KMS-11 (cell line): ENCODE measurements at regions not wholly inside any gene's neighbourhood (a gene's known extent, or its start where the extent isn't known, plus 50 kb on each side); places are given as distances from the start of the nearest gene placed in this dataset.

Experiments
- H2AFZ ChIP-seq: fragments of 200-600 bp; sonication (generic); 2 replicates; pipeline ENCODE4 v1.6.1; 2016; ENCODE audit warnings: antibody characterized with exemption, mixed run types, low read depth
- H3K27ac ChIP-seq: fragments of 200-600 bp; sonication (generic); 2 replicates; pipeline ENCODE4 v1.6.1; 2016; ENCODE audit warnings: mild to moderate bottlenecking, mixed run types
- H3K27me3 ChIP-seq: fragments of 200-600 bp; sonication (generic); 2 replicates; pipeline ENCODE4 v1.6.1; 2017; ENCODE audit warnings: mild to moderate bottlenecking, low read depth, mixed run types, moderate library complexity; ENCODE audit not compliant: insufficient read depth
- H3K36me3 ChIP-seq: fragments of 200-600 bp; sonication (generic); 2 replicates; pipeline ENCODE4 v1.6.1; 2017; ENCODE audit warnings: mild to moderate bottlenecking, mixed run types; ENCODE audit not compliant: insufficient read depth
- H3K4me1 ChIP-seq: fragments of 200-600 bp; sonication (generic); 2 replicates; pipeline ENCODE4 v1.6.1; 2016; ENCODE audit warnings: mild to moderate bottlenecking, low read depth, mixed run types; ENCODE audit not compliant: poor library complexity, severe bottlenecking
- H3K4me2 ChIP-seq: fragments of 200-600 bp; sonication (generic); 2 replicates; pipeline ENCODE4 v1.7.0; 2016; ENCODE audit warnings: mild to moderate bottlenecking, mixed run types
- H3K4me3 ChIP-seq: fragments of 200-600 bp; sonication (generic); IDR thresholded peaks from 2 replicates; pipeline ENCODE4 v1.6.1; 2017; ENCODE audit warnings: low read depth, low read length, mixed read lengths; ENCODE audit not compliant: insufficient read depth
- H3K79me2 ChIP-seq: fragments of 200-600 bp; sonication (generic); 2 replicates; pipeline ENCODE4 v1.6.1; 2016; ENCODE audit warnings: low read depth, mixed run types; ENCODE audit not compliant: insufficient read depth
- H3K9ac ChIP-seq: fragments of 200-600 bp; sonication (generic); 2 replicates; pipeline ENCODE4 v1.6.1; 2016; ENCODE audit warnings: mild to moderate bottlenecking, mixed run types
- H4K20me1 ChIP-seq: fragments of 200-600 bp; sonication (generic); 2 replicates; pipeline ENCODE4 v1.6.1; 2016; ENCODE audit warnings: mild to moderate bottlenecking, mixed run types; ENCODE audit not compliant: insufficient read depth
- CTCF ChIP-seq: fragments of 200-600 bp; sonication (generic); conservative IDR thresholded peaks from 2 replicates; pipeline ENCODE4 v1.6.1; 2017; ENCODE audit warnings: low read depth, mild to moderate bottlenecking, antibody characterized with exemption, low read length, moderate library complexity, mixed read lengths

- Histone ChIP-seq H3K36me3 (no peaks in the 10 kb centered on the region), H3K9ac (no peak overlapping the region), H4K20me1 (no peaks in the 10 kb centered on the region), H3K4me2 (no peak overlapping the region), H3K4me1 (peaks cover 9% of the 10 kb centered on the region), H2AFZ (no peak overlapping the region), H3K79me2 (no peaks in the 10 kb centered on the region), H3K27ac (no peak overlapping the region), H3K27me3 (no peaks in the 10 kb centered on the region), H3K4me3 (no peak overlapping the region)
- no peak for TF ChIP-seq CTCF
Observed at GRCh38 chr11:8785457-8785856, 102.9 kb downstream of the RPL27A start.

- Histone ChIP-seq H4K20me1 (no peaks in the 10 kb centered on the region), H3K27me3 (no peaks in the 10 kb centered on the region), H3K79me2 (no peaks in the 10 kb centered on the region), H3K36me3 (no peaks in the 10 kb centered on the region), H3K27ac (no peak overlapping the region), H3K9ac (no peak overlapping the region), H3K4me1 (peaks cover 9% of the 10 kb centered on the region), H3K4me2 (no peak overlapping the region), H2AFZ (no peak overlapping the region), H3K4me3 (no peak overlapping the region)
- TF ChIP-seq CTCF: no peak
Observed at GRCh38 chr11:8785998-8786397, 103.4 kb downstream of the RPL27A start.

GRCh38 chr11:8786933-8787332 is 104.3 kb downstream of the RPL27A start:
- Histone ChIP-seq H3K4me2 (no peak overlapping the region), H3K36me3 (no peaks in the 10 kb centered on the region), H3K4me1 (peaks cover 9% of the 10 kb centered on the region), H3K27ac (no peak overlapping the region), H4K20me1 (no peaks in the 10 kb centered on the region), H3K79me2 (no peaks in the 10 kb centered on the region), H3K9ac (no peak overlapping the region), H3K4me3 (no peak overlapping the region), H2AFZ (no peak overlapping the region), H3K27me3 (no peaks in the 10 kb centered on the region)
- TF ChIP-seq CTCF: no peak

- H3K36me3 ChIP-seq: no peaks in the 10 kb centered on the region
- no peaks in the 10 kb centered on the region for H3K79me2 ChIP-seq
- no peak overlapping the region for H2AFZ ChIP-seq
- H4K20me1 ChIP-seq: no peaks in the 10 kb centered on the region
- no peak overlapping the region for H3K27ac ChIP-seq
- peaks cover 9% of the 10 kb centered on the region for H3K4me1 ChIP-seq
- no peak for TF ChIP-seq CTCF
- H3K4me2 ChIP-seq: no peak overlapping the region
- no peaks in the 10 kb centered on the region for H3K27me3 ChIP-seq
- H3K4me3 ChIP-seq: no peak overlapping the region
- no peak overlapping the region for H3K9ac ChIP-seq
Observed at GRCh38 chr11:8787372-8787771, 104.8 kb downstream of the RPL27A start.
